WTC11 (cell line): ENCODE measurements at regions not wholly inside any gene's neighbourhood (a gene's known extent, or its start where the extent isn't known, plus 50 kb on each side); places are given as distances from the start of the nearest gene placed in this dataset.

Experiments
- ATAC-seq: fragments of 200-7000 bp; cut with Tn5 transposase; 2 replicates; pipeline ENCODE4 v1.10.0; 2021; ENCODE audit warnings: mild to moderate bottlenecking, moderate library complexity
- CTCF ChIA-PET: fragments of 300-600 bp; sonication (Branson Sonifier 250); formaldehyde crosslinking; loops from one replicate; lab custom pipeline; 2021; ENCODE audit warnings: antibody characterized with exemption; lab: Charles Lee
- POLR2A ChIA-PET: fragments of 350-600 bp; sonication (Branson Sonifier 250); formaldehyde crosslinking; loops from one replicate; lab custom pipeline; 2021; ENCODE audit warnings: antibody characterized with exemption; lab: Charles Lee
- DNase-seq: peaks from one replicate; pipeline ENCODE4 v3.0.0; 2021; ENCODE audit warnings: low spot score
- H3K27ac Mint-ChIP-seq: 2 replicates; pipeline ENCODE4 v1.8.0; 2021; ENCODE audit warnings: mixed read lengths
- H3K27me3 Mint-ChIP-seq: 2 replicates; pipeline ENCODE4 v1.8.0; 2021; ENCODE audit warnings: low read depth, mild to moderate bottlenecking, moderate library complexity, mixed read lengths
- H3K36me3 Mint-ChIP-seq: 2 replicates; pipeline ENCODE4 v1.8.0; 2021; ENCODE audit warnings: mixed read lengths
- H3K4me1 Mint-ChIP-seq: 2 replicates; pipeline ENCODE4 v1.8.0; 2022; ENCODE audit warnings: mixed read lengths
- H3K4me3 Mint-ChIP-seq: 2 replicates; pipeline ENCODE4 v1.8.0; 2021; ENCODE audit warnings: mild to moderate bottlenecking, moderate library complexity, mixed read lengths
- H3K9me3 Mint-ChIP-seq: 2 replicates; pipeline ENCODE4 v1.8.0; 2021; ENCODE audit warnings: mixed read lengths
- E2F1 ChIP-seq: sonication (generic); formaldehyde crosslinking; IDR thresholded peaks from 2 replicates; pipeline ENCODE4 v1.8.0; 2022; ENCODE audit warnings: mild to moderate bottlenecking, missing genetic modification reagents
- ELF4 ChIP-seq: sonication (generic); formaldehyde crosslinking; IDR thresholded peaks from 2 replicates; pipeline ENCODE4 v1.8.1; 2022; ENCODE audit warnings: low read depth, mild to moderate bottlenecking, moderate library complexity, missing genetic modification reagents
- ESRRA ChIP-seq: sonication (generic); formaldehyde crosslinking; IDR thresholded peaks from 2 replicates; pipeline ENCODE4 v1.8.1; 2022; ENCODE audit warnings: mild to moderate bottlenecking, missing genetic modification reagents, borderline replicate concordance
- GABPB1 ChIP-seq: sonication (generic); formaldehyde crosslinking; IDR thresholded peaks from 2 replicates; pipeline ENCODE4 v1.8.1; 2023; ENCODE audit warnings: mild to moderate bottlenecking, missing genetic modification reagents
- HMGA2 ChIP-seq: fragments of 250-450 bp; sonication (Bioruptor Pico); IDR thresholded peaks from 2 replicates; pipeline ENCODE4 v1.4.0; 2021; ENCODE audit warnings: mild to moderate bottlenecking, moderate library complexity
- JAZF1 ChIP-seq: fragments of 250-450 bp; sonication (Bioruptor Pico); IDR thresholded peaks from 2 replicates; pipeline ENCODE4 v1.9.0; 2021; ENCODE audit warnings: moderate library complexity, mild to moderate bottlenecking, inconsistent platforms
- JUN ChIP-seq: sonication (generic); formaldehyde crosslinking; IDR thresholded peaks from 2 replicates; pipeline ENCODE4 v1.8.0; 2023; ENCODE audit warnings: mild to moderate bottlenecking, missing genetic modification reagents
- KAT7 ChIP-seq: sonication (generic); formaldehyde crosslinking; IDR thresholded peaks from 2 replicates; pipeline ENCODE4 v1.8.1; 2023; ENCODE audit warnings: missing genetic modification reagents, mild to moderate bottlenecking, borderline replicate concordance
- MLX ChIP-seq: sonication (generic); formaldehyde crosslinking; IDR thresholded peaks from 2 replicates; pipeline ENCODE4 v1.8.1; 2023; ENCODE audit warnings: mild to moderate bottlenecking, missing genetic modification reagents, moderate library complexity
- MXD4 ChIP-seq: fragments of 250-450 bp; sonication (Bioruptor Pico); IDR thresholded peaks from 2 replicates; pipeline ENCODE4 v1.8.0; 2021; ENCODE audit warnings: mild to moderate bottlenecking, moderate library complexity, borderline replicate concordance
- OVOL2 ChIP-seq: fragments of 250-450 bp; sonication (Bioruptor Pico); IDR thresholded peaks from 2 replicates; pipeline ENCODE4 v1.9.0; 2021; ENCODE audit warnings: mild to moderate bottlenecking, borderline replicate concordance
- PREB ChIP-seq: sonication (generic); formaldehyde crosslinking; IDR thresholded peaks from 2 replicates; pipeline ENCODE4 v1.8.1; 2022; ENCODE audit warnings: mild to moderate bottlenecking, missing genetic modification reagents, moderate library complexity, borderline replicate concordance
- PRRX2 ChIP-seq: fragments of 250-450 bp; sonication (Bioruptor Pico); IDR thresholded peaks from 2 replicates; pipeline ENCODE4 v1.8.0; 2021; ENCODE audit warnings: mild to moderate bottlenecking
- TEAD1 ChIP-seq: sonication (generic); formaldehyde crosslinking; IDR thresholded peaks from 2 replicates; pipeline ENCODE4 v1.8.0; 2022; ENCODE audit warnings: mild to moderate bottlenecking, missing genetic modification reagents
- TEAD4 ChIP-seq: sonication (generic); formaldehyde crosslinking; IDR thresholded peaks from 2 replicates; pipeline ENCODE4 v1.8.0; 2022; ENCODE audit warnings: mild to moderate bottlenecking, missing genetic modification reagents
- ZSCAN18 ChIP-seq: fragments of 250-450 bp; sonication (Bioruptor Pico); IDR thresholded peaks from 2 replicates; pipeline ENCODE4 v2.1.2; 2022; ENCODE audit warnings: mild to moderate bottlenecking, moderate library complexity
- TF ChIP-seq, protein P1 (sequence below): sonication (generic); formaldehyde crosslinking; IDR thresholded peaks from 2 replicates; pipeline ENCODE4 v1.8.0; 2023; ENCODE audit warnings: mild to moderate bottlenecking, missing genetic modification reagents
- TF ChIP-seq, protein P2 (sequence below): sonication (generic); formaldehyde crosslinking; conservative IDR thresholded peaks from 2 replicates; pipeline ENCODE4 v1.8.1; 2022; ENCODE audit warnings: mild to moderate bottlenecking, missing genetic modification reagents
- TF ChIP-seq, protein P3 (sequence below): sonication (generic); formaldehyde crosslinking; IDR thresholded peaks from 2 replicates; pipeline ENCODE4 v1.8.0; 2022; ENCODE audit warnings: mild to moderate bottlenecking, missing genetic modification reagents
- TF ChIP-seq, protein P4 (sequence below): sonication (generic); formaldehyde crosslinking; IDR thresholded peaks from 2 replicates; pipeline ENCODE4 v1.8.1; 2022; ENCODE audit warnings: low read depth, missing genetic modification reagents, borderline replicate concordance
- TF ChIP-seq, protein P5 (sequence below): fragments of 250-450 bp; sonication (Bioruptor Pico); IDR thresholded peaks from 2 replicates; pipeline ENCODE4 v1.9.0; 2021; ENCODE audit warnings: mild to moderate bottlenecking
- TF ChIP-seq, protein P6 (sequence below): fragments of 250-450 bp; sonication (Bioruptor Pico); IDR thresholded peaks from 2 replicates; pipeline ENCODE4 v1.9.0; 2021; ENCODE audit warnings: moderate library complexity, mild to moderate bottlenecking, inconsistent platforms, borderline replicate concordance

- CTCF ChIA-PET, result no interaction called here
- ATAC-seq, result no peak
- no peak overlapping the region for H3K27ac Mint-ChIP-seq
These were observed 231.1 kb upstream of the DPH6 start for GRCh38 chr15:35777061-35777460.

DNA sequence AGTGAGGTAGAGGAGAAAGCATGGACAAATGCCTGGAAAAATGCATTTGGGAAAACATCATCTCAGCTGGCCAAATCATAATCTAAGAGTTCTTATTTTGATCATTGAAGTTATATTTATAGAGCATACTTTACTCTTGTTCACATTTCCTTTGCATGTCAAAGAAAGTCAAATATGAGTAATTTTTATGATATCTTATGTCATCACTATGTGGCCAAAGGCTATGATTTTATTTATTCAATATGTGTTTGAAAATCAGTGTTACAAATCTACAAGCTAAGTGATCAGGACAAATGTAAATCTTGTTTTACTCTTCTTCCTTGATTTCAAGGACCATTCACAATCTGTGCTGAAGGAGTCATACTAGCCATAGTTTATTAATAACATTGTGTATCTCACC lies 237.2 kb upstream of the DPH6 start:
- Mint-ChIP-seq H3K4me3 (no peak overlapping the region), H3K36me3 (no peaks in the 10 kb centered on the region), H3K9me3 (no peaks in the 10 kb centered on the region), H3K27ac (no peak overlapping the region), H3K27me3 (peaks cover 19% of the 10 kb centered on the region), H3K4me1 (peaks cover 6% of the 10 kb centered on the region)
- ChIA-PET CTCF (no interaction called here), POLR2A (no interaction called here)
- DNase-seq (no peak), ATAC-seq (no peak)
- TF ChIP-seq MLX (CRISPR knock-in tag) (no peak), TEAD1 (CRISPR knock-in tag) (no peak), KAT7 (CRISPR knock-in tag) (no peak), PREB (CRISPR knock-in tag) (no peak), OVOL2 (no peak), GABPB1 (CRISPR knock-in tag) (no peak), ZSCAN18 (no peak), JAZF1 (no peak), HMGA2 (CRISPR knock-in tag) (no peak), ELF4 (CRISPR knock-in tag) (no peak)
- TF ChIP-seq, protein P1, sequence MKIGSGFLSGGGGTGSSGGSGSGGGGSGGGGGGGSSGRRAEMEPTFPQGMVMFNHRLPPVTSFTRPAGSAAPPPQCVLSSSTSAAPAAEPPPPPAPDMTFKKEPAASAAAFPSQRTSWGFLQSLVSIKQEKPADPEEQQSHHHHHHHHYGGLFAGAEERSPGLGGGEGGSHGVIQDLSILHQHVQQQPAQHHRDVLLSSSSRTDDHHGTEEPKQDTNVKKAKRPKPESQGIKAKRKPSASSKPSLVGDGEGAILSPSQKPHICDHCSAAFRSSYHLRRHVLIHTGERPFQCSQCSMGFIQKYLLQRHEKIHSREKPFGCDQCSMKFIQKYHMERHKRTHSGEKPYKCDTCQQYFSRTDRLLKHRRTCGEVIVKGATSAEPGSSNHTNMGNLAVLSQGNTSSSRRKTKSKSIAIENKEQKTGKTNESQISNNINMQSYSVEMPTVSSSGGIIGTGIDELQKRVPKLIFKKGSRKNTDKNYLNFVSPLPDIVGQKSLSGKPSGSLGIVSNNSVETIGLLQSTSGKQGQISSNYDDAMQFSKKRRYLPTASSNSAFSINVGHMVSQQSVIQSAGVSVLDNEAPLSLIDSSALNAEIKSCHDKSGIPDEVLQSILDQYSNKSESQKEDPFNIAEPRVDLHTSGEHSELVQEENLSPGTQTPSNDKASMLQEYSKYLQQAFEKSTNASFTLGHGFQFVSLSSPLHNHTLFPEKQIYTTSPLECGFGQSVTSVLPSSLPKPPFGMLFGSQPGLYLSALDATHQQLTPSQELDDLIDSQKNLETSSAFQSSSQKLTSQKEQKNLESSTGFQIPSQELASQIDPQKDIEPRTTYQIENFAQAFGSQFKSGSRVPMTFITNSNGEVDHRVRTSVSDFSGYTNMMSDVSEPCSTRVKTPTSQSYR, result no peak
- TF ChIP-seq, protein P2, sequence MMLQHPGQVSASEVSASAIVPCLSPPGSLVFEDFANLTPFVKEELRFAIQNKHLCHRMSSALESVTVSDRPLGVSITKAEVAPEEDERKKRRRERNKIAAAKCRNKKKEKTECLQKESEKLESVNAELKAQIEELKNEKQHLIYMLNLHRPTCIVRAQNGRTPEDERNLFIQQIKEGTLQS (CRISPR knock-in tag), result no peak
- TF ChIP-seq, protein P3, sequence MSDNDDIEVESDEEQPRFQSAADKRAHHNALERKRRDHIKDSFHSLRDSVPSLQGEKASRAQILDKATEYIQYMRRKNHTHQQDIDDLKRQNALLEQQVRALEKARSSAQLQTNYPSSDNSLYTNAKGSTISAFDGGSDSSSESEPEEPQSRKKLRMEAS (CRISPR knock-in tag), result no peak

More at GRCh38 chr15:35777061-35777460, 231.1 kb upstream of the DPH6 start:
- H3K36me3 Mint-ChIP-seq, result no peaks in the 10 kb centered on the region
- no peaks in the 10 kb centered on the region for H3K9me3 Mint-ChIP-seq
- no peak for DNase-seq
- POLR2A ChIA-PET, result no interaction called here
- TF ChIP-seq TEAD4 (CRISPR knock-in tag) (no peak), E2F1 (CRISPR knock-in tag) (no peak), ESRRA (no peak), JUN (CRISPR knock-in tag) (no peak), MXD4 (CRISPR knock-in tag) (no peak), PREB (CRISPR knock-in tag) (no peak), PRRX2 (CRISPR knock-in tag) (no peak)
- TF ChIP-seq, protein P4, sequence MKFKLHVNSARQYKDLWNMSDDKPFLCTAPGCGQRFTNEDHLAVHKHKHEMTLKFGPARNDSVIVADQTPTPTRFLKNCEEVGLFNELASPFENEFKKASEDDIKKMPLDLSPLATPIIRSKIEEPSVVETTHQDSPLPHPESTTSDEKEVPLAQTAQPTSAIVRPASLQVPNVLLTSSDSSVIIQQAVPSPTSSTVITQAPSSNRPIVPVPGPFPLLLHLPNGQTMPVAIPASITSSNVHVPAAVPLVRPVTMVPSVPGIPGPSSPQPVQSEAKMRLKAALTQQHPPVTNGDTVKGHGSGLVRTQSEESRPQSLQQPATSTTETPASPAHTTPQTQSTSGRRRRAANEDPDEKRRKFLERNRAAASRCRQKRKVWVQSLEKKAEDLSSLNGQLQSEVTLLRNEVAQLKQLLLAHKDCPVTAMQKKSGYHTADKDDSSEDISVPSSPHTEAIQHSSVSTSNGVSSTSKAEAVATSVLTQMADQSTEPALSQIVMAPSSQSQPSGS (CRISPR knock-in tag), result no peak
- TF ChIP-seq, protein P5, sequence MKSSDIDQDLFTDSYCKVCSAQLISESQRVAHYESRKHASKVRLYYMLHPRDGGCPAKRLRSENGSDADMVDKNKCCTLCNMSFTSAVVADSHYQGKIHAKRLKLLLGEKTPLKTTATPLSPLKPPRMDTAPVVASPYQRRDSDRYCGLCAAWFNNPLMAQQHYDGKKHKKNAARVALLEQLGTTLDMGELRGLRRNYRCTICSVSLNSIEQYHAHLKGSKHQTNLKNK (CRISPR knock-in tag), result no peak
- TF ChIP-seq, protein P6, sequence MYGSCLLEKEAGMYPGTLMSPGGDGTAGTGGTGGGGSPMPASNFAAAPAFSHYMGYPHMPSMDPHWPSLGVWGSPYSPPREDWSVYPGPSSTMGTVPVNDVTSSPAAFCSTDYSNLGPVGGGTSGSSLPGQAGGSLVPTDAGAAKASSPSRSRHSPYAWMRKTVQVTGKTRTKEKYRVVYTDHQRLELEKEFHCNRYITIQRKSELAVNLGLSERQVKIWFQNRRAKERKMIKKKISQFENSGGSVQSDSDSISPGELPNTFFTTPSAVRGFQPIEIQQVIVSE (CRISPR knock-in tag), result no peak
- TF ChIP-seq, all 79 proteins: peak for 0
- no peaks in the 10 kb centered on the region for H3K4me1 Mint-ChIP-seq
- no peak overlapping the region for H3K4me3 Mint-ChIP-seq
- H3K27me3 Mint-ChIP-seq, result no peaks in the 10 kb centered on the region; the same call in 1 of the 2 replicates
